NOMO-1 (cell line): ENCODE measurements at regions not wholly inside any gene's neighbourhood (a gene's known extent, or its start where the extent isn't known, plus 50 kb on each side); places are given as distances from the start of the nearest gene placed in this dataset.

Source experiments
- DNase-seq, 2 experiments: peaks; one replicate each; lab custom pipeline; 2025; ENCODE audit not compliant: unreplicated experiment in 2 of 2; lab: John Stamatoyannopoulos, UW

GRCh38 chr3:17965331-17965730 lies 222.9 kb upstream of the TBC1D5 start:
- DNase-seq = no peak

- peak; percentile 42 to 90 for DNase-seq
These were observed 221.7 kb upstream of the TBC1D5 start for GRCh38 chr3:17964108-17964507.

GRCh38 chr3:17955411-17955810 lies 213.0 kb upstream of the TBC1D5 start:
- no peak for DNase-seq

- DNase-seq = no peak
These were observed 212.4 kb upstream of the TBC1D5 start for GRCh38 chr3:17954801-17955200.

- DNase-seq = no peak
These were observed 208.8 kb upstream of the TBC1D5 start for GRCh38 chr3:17951241-17951640.

- DNase-seq = peak; percentile 76 to 95
These were observed 206.7 kb upstream of the TBC1D5 start for GRCh38 chr3:17949101-17949500.

GRCh38 chr3:17947833-17948232 lies 205.4 kb upstream of the TBC1D5 start:
- no peak for DNase-seq

GRCh38 chr3:17946619-17947018 lies 204.2 kb upstream of the TBC1D5 start:
- DNase-seq = no peak

- no peak for DNase-seq
These were observed 203.5 kb upstream of the TBC1D5 start for GRCh38 chr3:17945799-17946399.

GRCh38 chr3:17945018-17945798 lies 202.8 kb upstream of the TBC1D5 start:
- DNase-seq = peak; percentile 26 to 62

- no peak for DNase-seq
These were observed 200.4 kb upstream of the TBC1D5 start for GRCh38 chr3:17942856-17943255.

GRCh38 chr3:17941766-17942165 lies 199.3 kb upstream of the TBC1D5 start:
- no peak for DNase-seq

GRCh38 chr3:17941152-17941551 lies 198.7 kb upstream of the TBC1D5 start:
- no peak for DNase-seq

- no peak for DNase-seq
These were observed 196.7 kb upstream of the TBC1D5 start for GRCh38 chr3:17939157-17939556.

- no peak for DNase-seq
These were observed 195.9 kb upstream of the TBC1D5 start for GRCh38 chr3:17938313-17938712.

- peak in 1 of 2 experiments; percentile 27 for DNase-seq
These were observed 194.5 kb upstream of the TBC1D5 start for GRCh38 chr3:17936736-17937480.

- DNase-seq = no peak
These were observed 192.8 kb upstream of the TBC1D5 start for GRCh38 chr3:17935222-17935621.

GRCh38 chr3:17932136-17932771 lies 189.8 kb upstream of the TBC1D5 start:
- DNase-seq = no peak

GRCh38 chr3:17931131-17931530 lies 188.7 kb upstream of the TBC1D5 start:
- DNase-seq = no peak

- no peak for DNase-seq
These were observed 186.2 kb upstream of the TBC1D5 start for GRCh38 chr3:17928502-17929145.

GRCh38 chr3:17927036-17927435 lies 184.6 kb upstream of the TBC1D5 start:
- no peak for DNase-seq
